MM.1S (cell line): ENCODE measurements at regions not wholly inside any gene's neighbourhood (a gene's known extent, or its start where the extent isn't known, plus 50 kb on each side); places are given as distances from the start of the nearest gene placed in this dataset.

Experiments
- CTCF ChIP-seq: fragments of 300-600 bp; sonication (generic); IDR thresholded peaks from 2 replicates; pipeline ENCODE4 v1.5.1; 2016; ENCODE audit warnings: antibody characterized with exemption, low read length, mixed read lengths
- EZH2 ChIP-seq: fragments of 300-600 bp; sonication (generic); optimal IDR thresholded peaks from 2 replicates; pipeline ENCODE3; 2017; ENCODE audit warnings: low read depth, mild to moderate bottlenecking, antibody characterized with exemption, low read length, mixed read lengths
- EZH2phosphoT487 ChIP-seq: fragments of 300-600 bp; sonication (generic); IDR thresholded peaks from 2 replicates; pipeline ENCODE4 v1.6.1; 2018; ENCODE audit warnings: antibody characterized with exemption, low read length

- TF ChIP-seq EZH2phosphoT487 (no peak), EZH2 (no peak), CTCF (no peak)
Measured at GRCh38 chr14:49950275-49951228, 57.7 kb downstream of the ARF6 start.
